ENCODE measurements at regions not wholly inside any gene's neighbourhood (a gene's known extent, or its start where the extent isn't known, plus 50 kb on each side); places are given as distances from the start of the nearest gene placed in this dataset.

DNA sequence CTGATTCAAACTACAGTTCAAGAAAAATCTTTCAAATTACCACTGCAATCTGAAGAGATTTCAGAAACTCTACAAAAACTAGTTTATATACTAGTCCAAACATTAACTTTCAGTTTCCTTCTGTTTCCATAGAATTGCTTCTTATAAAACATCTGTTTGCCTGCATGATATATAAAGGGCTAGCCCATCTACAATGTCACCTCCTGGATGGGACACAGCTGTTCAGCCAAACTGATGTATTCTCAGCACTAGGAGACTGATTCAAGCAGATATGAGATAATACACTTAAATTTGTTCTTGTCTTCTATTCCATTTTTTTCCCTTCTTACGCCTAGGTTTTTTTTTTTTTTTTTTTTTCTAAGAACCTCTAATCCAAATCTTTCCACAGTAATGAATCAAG is 1569.7 kb upstream of the IGFBP7 start:
- DNase-seq: no peak

DNA sequence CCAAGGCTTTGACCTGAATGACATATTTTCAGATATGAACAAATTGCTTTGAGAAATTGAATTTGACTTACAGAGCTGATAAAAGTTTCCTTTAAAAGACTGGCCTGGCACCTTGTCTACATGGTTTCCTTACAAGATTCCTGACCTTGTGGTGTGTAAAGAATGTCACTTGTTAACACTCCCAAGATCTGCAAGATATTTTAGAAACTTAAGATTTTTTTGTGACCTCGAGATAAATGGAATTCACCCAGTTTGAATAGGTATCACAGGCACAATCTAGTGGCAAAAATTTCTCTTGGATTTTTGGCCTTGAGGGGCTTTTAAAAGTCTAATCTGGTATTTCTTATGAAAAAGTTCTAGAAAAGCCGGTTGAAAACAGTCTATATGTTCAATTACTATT is 1568.9 kb upstream of the IGFBP7 start:
- DNase-seq: no peak

DNA sequence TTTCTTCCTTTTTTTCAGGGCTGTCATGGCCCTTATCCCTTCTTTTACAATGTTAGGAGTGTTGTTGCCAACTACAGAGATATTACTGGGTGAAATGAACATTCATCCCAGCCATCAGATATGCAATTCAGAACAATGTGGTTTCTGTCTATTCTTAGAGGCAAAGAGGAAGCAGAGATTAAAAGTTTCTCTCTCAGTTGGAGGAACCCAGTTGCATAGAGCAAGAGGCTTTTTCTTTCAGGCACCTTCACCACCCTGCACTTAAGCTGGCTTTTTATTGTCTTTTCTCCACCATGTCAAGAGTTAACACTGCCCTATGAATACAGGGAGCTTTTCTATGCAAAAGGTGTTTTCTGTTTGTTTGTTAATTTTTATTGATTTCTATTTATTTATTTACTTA is 1559.6 kb upstream of the IGFBP7 start:
- no peak for DNase-seq

DNA sequence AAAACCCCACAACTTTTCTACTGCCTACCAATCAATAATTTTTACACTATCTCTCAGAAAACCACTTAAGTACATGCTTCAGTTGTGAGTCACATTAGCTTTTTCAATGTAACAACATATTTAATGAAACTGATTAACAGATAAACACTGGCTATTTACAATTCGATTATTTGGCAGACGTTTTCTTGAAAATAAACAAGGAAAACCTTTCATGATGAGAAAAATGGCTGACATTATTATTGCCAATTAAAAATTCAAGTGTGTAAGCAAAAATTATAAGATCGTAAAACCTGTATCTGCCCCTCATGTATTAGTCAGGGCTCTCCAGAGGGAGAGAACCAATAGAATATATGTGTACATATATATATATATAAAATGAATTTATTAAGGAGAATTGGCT is 1555.5 kb upstream of the IGFBP7 start:
- no peak for DNase-seq

DNA sequence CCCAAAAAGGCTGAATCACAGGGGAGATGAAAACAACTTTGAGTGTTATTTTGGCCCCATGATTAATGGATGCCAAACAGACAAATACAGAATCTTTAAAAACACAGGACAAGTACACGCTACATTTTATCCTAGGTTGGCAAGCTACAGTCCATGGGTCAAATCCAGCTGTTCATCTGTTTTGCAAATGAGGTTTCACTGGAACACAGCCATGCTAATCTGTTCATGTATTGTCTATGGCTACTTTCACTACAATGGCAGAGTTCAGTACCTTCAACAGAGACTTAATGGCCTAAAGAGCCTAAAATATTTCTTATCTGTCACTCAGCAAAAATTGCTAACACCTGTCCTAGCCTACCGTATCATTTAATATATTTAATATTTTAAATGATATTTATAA is 1548.5 kb upstream of the IGFBP7 start:
- no peak for DNase-seq

DNA sequence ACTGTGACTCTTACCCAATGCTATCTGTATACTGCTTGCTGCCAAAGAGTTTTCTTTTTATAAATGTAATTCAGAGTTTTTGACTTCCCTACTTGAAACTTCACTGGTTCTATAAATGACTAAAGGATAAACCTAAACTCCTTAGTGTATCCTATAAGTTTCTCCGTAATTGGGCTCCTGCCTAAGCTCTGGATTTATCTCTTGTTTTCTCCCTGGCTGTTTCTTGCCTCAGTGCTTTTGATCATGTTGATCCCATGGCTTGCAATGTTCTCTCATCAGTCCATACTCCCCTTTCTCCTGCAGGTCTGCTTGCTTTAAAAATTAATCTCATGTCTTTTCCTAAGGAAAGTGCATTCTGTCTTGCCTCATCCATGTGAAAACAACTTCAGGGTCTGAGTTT is 1543.1 kb upstream of the IGFBP7 start:
- no peak for DNase-seq

DNA sequence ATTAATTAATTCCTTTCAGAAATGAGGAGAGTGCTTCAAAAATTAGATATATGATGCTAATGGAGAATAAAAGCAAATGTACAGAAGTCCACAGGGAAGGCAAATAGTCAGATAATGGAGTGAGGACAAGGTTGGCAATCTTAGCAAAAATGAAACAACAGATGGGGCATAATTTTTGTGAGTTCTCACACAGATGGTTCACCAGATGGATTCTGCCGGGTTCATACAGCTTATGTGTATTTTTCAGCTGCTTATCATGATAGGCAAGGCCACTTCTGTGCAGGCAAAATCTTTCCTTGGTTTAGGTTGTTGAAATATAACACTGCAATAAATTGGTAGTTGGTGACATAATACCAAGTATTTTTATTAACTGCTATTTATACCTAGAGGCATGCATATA is 1539.0 kb upstream of the IGFBP7 start:
- DNase-seq: no peak

DNA sequence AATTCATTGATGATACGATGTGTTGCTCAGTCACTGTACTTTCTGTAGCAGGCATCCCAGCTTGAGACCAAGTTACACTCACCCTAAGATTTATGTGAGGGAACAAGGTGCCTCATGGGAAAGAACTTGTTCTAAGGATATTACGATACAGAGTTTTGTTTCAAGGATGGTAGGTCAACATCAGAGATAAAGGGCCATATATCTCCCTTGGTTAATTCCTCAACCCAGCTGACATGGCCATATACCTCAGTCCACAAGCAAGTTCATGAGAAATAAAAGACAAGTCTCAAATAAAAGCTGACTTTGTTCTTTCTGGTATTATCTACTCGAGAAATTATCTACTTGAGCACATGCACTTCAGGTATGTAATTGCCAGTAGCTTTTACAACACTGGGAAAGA is 1535.9 kb upstream of the IGFBP7 start:
- no peak for DNase-seq

DNA sequence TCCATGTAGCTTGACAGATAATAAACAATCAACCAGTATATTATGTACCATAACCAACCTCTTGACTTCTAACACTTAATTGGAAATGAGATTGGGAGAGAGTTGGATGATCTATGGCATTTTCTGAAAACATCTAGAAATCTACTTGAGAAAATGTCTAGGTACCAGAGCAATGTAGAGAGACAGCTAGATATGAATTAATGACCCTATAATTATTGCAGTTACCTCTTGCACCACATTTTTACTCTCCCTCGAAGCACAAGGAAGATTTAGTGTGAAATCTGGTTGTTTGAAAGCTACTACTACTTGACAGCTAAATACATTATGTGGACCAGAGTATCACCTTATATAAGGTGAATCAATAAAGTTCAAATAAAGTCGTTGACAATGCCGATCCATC is 1534.4 kb upstream of the IGFBP7 start:
- no peak for DNase-seq

DNA sequence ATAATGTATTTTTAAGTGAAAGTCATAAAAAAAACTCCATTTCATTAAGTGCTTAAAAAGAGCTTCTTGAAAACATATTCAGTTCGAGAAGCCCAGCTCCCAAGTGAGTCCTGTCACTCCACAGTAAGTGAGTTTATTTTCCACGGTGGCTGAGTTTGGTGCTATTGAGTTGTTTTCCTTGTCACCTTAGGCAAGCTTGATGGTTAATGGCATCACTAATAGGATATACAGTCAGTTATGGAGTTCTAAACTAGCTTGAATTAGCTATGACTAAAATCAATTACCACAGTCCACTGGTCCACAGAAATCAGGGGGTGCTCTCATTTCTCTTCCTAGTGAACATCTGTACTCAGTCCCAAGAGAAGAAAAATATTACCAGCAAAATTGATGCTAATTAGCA is 1526.2 kb upstream of the IGFBP7 start:
- DNase-seq: no peak

DNA sequence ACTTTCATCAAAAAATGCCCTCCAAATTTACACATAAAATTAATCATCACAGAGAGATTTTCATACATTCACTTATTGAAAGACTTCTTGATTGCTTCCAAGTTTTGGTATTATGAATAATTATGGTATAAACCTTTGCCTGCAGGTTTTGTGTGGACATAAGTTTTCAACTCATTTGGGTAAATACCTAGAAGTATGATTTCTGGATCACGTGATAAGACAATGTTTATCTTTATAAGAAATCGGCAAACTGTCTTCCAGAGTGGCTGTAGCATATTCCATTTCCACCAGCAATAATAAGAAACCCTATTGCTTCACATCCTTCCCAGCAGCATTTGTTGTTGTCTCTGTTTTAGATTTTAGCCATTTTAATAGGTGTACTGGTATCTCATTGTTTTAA is 1507.0 kb upstream of the IGFBP7 start:
- no peak for DNase-seq

DNA sequence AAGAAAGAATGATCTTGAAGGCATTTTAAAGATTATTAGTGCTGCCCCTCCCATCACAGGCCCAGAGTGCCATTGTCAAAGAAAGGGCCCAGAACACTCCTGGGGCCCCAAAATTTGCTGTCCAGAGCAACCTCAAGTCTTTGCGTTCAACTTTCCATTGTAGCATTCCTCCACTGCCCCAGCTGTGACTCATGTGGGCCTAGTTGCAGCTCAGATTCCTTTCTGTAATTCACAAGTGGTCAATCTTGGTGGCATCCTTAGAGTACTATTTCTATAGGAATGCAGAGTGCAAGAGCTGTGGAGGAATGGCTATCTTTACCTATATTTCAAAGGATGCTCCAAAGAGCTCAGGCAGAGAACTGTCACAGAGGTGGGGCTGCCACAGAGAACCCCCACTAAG is 1500.8 kb upstream of the IGFBP7 start:
- DNase-seq: no peak

DNA sequence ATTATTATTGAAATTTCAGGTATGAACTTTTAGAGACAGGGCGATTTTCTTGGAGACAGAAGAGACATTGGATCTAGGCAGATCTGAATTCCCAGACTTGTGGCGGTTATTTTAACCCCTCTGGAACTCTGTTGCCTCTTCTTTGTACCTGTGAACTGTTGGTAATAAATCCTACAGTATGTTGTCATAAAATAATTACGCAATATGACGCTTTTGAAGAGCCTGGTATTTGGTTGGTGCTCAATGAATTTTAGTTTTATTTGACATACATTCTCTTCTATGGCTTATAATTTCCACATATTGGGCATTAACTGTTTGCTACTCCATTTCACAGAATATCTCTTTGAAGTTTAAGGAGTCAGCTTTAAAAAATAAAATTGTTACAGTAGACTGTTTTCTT is 1496.1 kb upstream of the IGFBP7 start:
- DNase-seq: no peak

DNA sequence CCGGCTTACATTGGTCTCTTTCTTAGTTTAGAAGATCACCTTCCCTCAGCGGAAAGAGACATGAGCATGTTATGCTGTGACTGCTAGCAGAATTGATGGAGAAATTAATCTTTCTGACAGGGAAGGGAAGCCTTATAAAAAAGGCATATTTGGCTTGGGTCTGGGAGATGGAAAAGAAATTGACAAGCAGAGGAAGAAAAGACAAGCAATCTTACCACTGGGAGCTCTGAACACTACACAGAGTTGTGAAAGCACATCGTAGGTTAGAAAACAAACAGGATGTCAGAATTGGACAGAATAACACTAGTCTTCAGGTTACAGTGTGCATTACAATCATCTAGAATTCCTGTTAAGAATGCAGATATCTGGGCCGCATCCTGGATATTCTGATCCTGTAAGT is 1493.8 kb upstream of the IGFBP7 start:
- DNase-seq: no peak

DNA sequence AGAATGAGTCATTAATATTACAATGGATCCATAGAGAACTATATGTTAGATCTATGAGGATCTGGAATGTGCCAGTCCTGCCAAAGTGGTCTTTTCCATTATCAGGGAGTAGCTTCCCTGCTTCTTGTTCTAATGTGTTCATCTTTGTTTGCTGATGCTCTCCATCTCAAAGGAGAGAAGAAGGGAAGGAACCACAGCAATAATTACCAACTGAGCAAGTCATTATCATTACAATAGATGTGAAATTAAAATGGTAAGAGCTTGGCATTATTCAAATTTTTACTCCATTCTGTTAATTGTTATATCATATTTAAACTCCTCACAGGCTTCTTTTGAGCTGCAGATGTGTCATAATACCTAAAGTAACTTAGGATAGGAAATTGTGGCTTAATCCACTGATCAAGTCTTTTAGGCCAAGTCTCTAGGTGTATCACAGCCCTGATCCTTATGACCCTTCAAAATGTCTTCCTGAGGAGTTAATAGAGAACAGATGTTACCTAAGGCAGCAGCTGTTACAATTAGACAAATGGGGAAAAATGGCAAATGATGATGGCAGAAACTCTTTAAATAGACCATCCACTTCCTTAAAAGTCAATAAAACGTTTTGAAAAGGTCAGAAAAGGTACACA is 1492.7 kb upstream of the IGFBP7 start:
- DNase-seq: no peak

DNA sequence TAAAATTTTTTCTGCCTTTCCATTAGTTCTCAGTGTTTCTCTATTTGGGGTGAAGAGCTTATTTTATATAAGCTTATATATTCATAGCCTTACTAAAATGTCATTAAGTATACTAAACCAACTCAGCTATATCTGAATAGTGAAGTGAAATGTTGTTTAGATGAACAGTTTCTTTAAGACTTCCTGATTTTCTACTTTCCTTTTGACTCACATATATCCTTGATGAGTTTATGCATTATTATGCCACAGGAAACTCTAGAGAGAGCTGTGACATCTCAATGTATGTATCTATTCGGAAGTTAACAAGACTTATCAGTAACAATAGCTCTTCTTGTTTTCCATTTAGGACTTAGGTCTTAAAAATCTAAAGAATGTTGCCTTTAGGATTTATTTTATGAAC is 1491.8 kb upstream of the IGFBP7 start:
- no peak for DNase-seq

DNA sequence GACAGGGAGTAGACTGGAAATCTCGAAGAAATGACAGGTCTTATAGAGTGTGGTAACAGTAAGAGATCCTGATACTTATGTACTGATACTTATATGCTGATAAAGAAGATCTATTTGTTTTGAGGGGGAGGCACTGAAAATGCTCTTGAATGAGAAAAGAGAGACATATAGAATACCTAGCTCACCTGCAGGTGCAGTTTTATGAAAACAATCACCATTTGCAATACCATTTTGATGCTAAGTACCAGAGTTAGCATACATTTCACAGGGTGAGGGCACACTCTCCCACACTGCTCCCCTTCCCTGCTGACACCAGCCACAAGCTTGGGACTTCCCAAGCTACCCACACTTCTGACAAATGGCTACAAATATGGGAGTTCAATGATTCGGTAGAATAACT is 1490.1 kb upstream of the IGFBP7 start:
- no peak for DNase-seq

DNA sequence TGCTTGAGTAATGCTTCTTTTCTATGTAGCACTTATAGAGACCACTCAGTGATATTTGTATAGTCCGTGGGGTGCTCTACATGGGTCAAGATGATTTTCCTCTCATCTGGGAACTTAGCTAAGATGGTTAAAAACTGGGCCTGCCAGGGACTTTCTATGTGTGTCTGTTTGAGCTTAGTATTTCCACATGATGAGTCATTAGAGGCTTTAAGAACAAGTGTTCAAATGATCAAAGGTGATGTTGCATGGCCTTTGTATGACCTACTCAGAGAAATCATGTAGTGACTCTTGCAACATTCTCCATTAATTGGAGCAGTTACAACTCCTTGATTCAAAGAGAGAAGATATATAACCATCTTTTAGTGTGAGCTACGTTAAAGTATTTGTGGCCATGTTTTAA is 1480.5 kb upstream of the IGFBP7 start:
- DNase-seq: no peak

DNA sequence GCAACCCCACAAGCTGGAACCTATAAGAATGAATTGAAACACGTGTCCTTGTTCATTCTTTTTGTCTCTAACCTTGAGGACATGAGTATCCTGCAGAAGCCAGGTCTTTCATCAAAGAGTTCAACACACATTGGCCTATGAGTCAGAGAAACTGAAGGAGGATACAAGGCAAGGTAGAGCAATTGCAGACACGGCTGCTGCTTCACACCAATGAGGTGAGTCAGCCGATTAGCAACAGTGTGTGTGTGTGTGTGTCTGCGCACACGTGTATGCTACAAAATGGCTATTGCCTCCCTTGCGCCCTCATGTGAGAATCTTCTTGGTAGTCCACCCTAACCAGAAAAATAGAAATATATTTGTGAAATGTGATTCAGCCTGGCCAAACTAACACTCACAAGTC is 1477.7 kb upstream of the IGFBP7 start:
- no peak for DNase-seq

DNA sequence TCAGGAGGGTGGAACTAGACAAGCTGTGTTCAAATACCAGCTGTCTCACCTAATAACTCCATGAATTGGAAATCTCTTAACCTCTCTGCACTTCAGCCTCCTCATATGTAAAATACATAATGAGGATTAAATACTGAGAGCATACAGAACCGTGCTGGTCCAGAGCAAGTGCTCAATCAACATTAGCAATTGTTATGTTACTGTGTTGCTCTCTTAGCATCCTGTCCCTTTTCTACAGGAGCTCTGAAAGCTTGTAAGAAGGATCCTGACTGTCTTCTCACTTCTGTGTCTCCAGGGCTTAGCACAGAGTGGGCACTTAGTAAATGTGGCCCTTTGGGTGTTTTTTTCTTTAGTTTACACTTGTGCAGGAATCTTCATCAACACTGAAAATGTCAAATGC is 1456.1 kb upstream of the IGFBP7 start:
- no peak for DNase-seq

DNA sequence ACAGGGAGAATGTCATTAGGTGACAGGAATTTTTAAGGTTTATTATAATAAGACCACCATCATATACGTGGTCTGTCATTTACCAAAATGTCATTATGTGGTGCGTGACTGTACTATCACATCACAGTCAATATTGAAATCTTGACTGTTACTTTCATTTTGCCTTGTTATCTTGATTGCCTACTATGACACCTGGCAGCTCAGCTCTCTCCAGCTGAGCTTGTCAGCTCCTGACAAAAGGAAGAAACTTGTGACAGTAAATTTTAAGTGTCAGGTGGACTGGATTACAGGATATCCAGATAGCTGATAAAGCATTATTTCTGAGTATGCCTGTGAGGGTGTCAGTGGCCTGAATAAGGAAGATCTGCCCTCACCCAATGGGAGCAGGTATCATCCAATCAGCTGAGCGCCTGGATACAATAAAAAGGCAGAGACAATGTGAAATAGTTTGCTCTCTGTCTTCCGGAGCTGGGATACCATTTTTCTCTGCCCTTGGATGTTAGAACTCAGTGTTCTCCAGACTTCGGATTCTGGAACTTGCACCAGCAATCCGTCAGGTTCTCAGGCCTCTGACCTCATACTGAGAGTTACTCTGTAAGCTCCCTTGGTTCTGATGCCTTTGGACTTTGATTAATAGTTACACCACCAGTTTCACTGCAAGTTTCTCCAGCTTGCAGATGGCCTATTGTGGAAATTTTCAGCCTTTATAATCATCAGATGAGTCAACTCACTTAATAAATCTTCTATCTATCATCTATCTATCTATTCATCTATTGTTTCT is 1454.7 kb upstream of the IGFBP7 start:
- DNase-seq: no peak

DNA sequence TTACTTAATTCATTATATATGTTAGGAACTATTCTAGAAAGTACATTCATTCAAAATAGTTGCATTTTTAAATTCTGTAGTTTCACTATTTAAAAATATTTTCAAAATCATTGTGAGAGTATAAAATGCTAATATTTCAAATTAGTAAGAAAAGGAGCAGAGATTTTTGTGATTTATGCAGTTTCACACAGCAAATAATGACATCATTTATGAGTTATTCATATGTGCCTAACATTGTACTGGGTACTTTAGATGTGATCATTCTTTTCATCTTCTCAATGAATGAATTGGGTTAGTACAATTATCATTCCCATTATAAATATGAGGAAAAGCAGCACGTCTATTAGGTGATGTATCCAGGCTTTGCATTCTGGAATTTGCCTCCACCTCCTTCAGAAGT is 1451.0 kb upstream of the IGFBP7 start:
- DNase-seq: no peak

DNA sequence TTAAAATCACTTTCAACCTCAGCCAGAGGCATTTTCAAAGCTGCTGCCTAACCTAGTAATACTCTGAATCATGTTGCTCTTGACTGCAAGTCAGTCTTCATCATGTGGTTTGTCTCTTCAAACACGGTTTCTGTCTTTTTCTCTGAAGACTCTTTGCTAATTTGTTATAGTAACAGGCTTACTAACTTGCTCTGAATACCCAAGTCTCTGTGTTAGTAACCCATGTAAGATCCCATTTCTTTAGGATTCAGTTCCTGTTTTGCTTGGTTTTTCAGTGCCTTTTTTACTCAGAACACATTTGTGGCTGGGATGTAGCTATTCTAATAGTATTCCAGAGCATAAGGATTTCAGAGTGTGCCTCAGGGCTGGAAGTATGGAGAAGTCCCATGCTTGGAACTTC is 1450.6 kb upstream of the IGFBP7 start:
- no peak for DNase-seq

DNA sequence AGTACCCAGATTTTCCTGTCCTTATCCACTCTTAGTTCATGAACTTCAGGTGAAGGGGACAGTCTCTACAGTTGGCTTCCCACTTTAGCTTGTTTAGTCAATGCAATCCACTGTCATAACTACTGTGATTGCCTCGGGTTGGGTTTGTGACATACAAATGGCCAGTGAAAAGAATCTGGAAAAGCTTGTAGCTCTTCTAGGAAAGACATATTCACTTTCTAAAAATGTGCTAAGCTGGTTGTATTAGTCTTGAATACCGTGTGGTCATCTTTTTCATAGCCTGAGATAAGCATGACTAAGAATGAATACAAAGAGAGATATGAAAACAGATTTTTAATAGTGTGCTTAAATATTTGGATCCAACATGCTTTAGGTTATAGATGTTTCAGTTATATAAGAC is 1443.5 kb upstream of the IGFBP7 start:
- DNase-seq: no peak

DNA sequence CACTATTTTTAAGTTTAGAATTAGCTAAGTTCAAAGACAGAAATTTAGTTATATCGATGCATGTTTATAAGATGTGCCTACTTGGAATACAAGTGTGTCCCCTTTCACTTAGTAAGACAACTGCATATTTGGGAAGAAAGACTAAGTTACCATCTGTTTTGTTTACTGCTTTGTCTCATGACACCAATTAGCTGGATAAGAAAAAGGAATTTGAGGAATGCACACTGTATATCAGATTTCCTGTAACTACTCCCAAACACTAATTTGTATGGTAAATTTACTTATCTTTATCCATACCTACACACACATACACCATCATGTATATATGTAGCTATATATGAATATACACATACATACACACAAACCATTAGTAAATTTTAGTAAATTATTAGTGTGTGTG is 1442.8 kb upstream of the IGFBP7 start:
- DNase-seq: no peak

Data from T-helper 9 cell (primary cell).